ENCODE measurements at regions not wholly inside any gene's neighbourhood (a gene's known extent, or its start where the extent isn't known, plus 50 kb on each side); places are given as distances from the start of the nearest gene placed in this dataset.

DNA sequence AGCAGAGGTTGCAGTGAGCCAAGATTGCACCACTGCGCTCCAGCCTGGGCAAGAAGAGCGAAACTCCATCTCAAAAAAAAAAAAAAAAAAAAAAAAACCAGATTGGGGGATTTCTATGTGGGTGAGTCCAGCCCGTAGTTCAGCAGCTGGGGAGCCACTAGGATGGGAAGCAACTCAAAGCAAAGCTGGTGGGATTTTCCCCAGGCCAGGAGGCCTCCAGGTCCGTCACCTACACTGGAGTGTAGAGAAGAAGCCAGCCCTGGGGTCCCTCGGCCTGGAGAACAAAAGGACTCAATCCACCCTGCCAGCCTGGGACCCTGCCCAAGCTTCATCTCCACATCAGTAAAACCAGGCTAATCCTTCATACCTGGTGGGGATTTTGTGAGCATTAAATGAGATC, 121.3 kb upstream of the CACNA1A start:
- Histone ChIP-seq H3K27ac (ENCODE audit: low read depth, low read length) (no peak overlapping the region), H3K9me3 (ENCODE audit: control insufficient read depth, insufficient read depth, low read length) (0 out of 2 replicates have a peak, but pooled peaks cover 4% of the 10 kb centered on the region), H3K27me3 (ENCODE audit: control insufficient read depth, insufficient read depth, low read length) (peaks cover 3% of the 10 kb centered on the region; the same call in 1 of the 2 replicates), H3K4me3 (ENCODE audit: low read depth, low read length) (no peak overlapping the region), H3K4me1 (ENCODE audit: control insufficient read depth, insufficient read depth, low read length) (peaks cover 33% of the 10 kb centered on the region), H3K9ac (ENCODE audit: low read depth, low read length) (no peak overlapping the region), H3K36me3 (ENCODE audit: control insufficient read depth, insufficient read depth, low read length) (no peaks in the 10 kb centered on the region)

DNA sequence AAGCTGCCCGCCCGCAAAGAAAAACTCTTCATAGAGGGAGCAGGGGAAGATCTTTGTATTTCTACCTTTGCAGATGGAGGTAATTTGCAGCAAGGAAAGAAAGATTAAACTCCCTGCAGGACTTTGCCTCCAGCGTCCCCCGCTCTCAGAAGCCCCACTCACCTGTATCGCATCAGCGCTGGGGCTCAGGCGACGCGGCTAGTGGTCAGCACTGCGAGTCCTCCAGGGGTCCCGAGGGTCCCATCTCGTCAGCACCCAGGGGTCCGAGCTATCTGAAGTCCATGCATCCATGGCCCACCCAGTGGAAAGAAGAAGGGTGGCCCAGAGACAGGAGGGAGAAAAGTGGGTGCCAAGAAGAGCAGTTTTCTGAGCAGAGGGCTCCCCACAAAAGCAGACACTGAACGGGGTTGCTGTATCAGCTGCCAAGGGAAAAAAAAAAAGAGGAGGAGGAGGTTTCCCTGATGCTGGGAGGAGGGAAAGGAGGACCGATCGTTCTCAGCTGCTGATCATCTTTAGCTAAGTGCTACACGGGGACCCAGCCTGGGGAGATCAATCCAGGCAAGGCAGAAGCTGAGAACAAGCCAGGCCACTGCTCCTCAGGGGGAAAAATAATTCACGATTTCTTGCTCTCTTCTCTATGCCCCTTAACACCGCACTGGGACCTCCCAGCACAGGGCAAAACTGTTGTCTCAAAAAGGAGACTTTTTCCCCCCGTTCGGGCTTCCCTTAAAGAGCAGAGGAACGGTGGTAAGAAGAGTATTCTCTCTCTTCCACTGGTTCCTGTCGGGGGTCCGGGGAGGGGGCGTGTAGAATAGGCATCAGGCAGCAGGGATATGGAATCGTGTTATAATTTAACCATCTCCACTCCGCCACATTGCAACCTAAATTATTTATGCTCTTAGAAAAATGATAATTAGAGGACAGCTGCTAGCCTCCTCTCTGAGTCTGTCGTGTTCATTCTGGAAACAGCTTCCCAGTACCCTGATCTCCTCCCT, 117.7 kb upstream of the CACNA1A start:
- no peaks in the 10 kb centered on the region for H3K36me3 ChIP-seq (ENCODE audit: control insufficient read depth, insufficient read depth, low read length)
- no peak overlapping the region; the same call in 1 of the 2 replicates for H3K9ac ChIP-seq (ENCODE audit: low read depth, low read length)
- H3K9me3 ChIP-seq (ENCODE audit: control insufficient read depth, insufficient read depth, low read length) = no peaks in the 10 kb centered on the region
- H3K27ac ChIP-seq (ENCODE audit: low read depth, low read length) = no peak overlapping the region
- H3K4me1 ChIP-seq (ENCODE audit: control insufficient read depth, insufficient read depth, low read length) = peaks cover 43% of the 10 kb centered on the region
- peaks cover 3% of the 10 kb centered on the region; the same call in 1 of the 2 replicates for H3K27me3 ChIP-seq (ENCODE audit: control insufficient read depth, insufficient read depth, low read length)
- H3K4me3 ChIP-seq (ENCODE audit: low read depth, low read length) = no peak overlapping the region; the same call in 1 of the 2 replicates

DNA sequence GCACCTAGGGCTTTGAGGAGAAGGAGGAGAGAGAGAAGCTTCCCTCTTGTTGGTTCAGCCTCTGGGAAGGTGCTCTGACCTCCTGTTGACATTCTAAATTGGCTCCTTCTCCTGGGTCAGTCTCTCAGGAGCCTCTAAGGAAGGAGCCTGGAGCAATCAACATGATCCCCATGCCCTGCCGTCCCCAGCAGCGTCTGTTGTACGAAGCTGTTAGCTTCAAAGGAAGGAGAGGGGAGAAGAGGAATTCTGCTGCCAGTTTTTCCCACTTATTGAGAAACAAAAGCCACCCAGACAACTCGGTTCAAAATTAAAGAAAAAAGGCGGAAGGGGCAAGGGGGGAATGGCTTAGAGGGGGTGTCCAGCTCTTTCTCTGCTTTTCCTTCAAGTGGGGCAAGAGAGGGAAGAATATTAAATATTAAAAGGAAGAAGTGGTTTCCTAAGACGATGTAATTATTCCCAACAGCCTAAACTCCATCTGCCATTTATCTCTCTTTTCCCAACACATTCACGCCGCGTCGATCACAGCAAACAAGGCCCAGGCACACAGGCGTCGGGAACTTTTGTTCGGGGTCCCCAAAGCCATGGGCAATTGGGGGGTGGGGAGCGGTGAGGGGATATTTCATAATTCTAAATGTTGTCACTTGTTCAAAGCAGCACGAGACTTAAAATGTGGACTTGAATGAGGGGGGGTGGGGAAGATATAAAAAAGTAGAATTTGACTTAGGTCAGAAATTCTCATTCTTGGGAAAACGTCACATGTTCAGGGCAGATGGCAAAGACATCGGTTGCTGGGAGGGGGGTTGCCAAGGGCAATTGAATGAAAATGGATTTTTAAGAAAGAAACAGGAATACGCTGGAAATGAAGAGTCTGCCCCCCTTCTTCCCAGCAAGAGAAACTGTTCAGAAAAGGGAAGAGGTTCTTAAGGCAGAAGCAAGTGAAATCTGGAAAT, 116.8 kb upstream of the CACNA1A start:
- Histone ChIP-seq H3K4me3 (ENCODE audit: low read depth, low read length) (no peak overlapping the region; the same call in 1 of the 2 replicates), H3K27me3 (ENCODE audit: control insufficient read depth, insufficient read depth, low read length) (peaks cover 3% of the 10 kb centered on the region; the same call in 1 of the 2 replicates), H3K27ac (ENCODE audit: low read depth, low read length) (peak overlapping the region; percentile 56), H3K36me3 (ENCODE audit: control insufficient read depth, insufficient read depth, low read length) (no peaks in the 10 kb centered on the region), H3K9ac (ENCODE audit: low read depth, low read length) (no peak overlapping the region), H3K9me3 (ENCODE audit: control insufficient read depth, insufficient read depth, low read length) (no peaks in the 10 kb centered on the region), H3K4me1 (ENCODE audit: control insufficient read depth, insufficient read depth, low read length) (peaks cover 43% of the 10 kb centered on the region)

DNA sequence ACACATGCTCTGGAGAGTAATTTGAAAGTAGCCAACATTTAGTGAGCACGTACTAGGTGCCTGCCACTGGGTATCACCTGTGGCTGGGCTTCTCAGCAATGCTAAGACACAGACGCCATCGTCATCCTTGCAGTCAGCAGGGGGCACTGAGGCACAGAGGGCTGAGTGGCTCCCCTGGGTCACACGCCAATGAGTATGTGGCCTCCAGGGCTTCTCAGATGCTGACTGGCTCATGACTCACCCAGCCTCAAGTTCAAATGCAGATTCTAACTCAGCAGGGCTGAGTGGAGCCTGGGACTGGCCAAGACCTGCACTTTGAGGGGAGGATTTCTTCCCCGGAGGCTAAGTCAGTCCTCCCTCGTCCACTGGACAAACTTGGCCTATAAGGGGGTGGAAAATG, 115.1 kb upstream of the CACNA1A start:
- H3K9ac ChIP-seq (ENCODE audit: low read depth, low read length) = no peak overlapping the region
- H3K4me1 ChIP-seq (ENCODE audit: control insufficient read depth, insufficient read depth, low read length) = peaks cover 43% of the 10 kb centered on the region
- H3K27ac ChIP-seq (ENCODE audit: low read depth, low read length) = peak overlapping the region; percentile 73
- no peaks in the 10 kb centered on the region for H3K36me3 ChIP-seq (ENCODE audit: control insufficient read depth, insufficient read depth, low read length)
- H3K9me3 ChIP-seq (ENCODE audit: control insufficient read depth, insufficient read depth, low read length) = no peaks in the 10 kb centered on the region
- H3K4me3 ChIP-seq (ENCODE audit: low read depth, low read length) = no peak overlapping the region
- H3K27me3 ChIP-seq (ENCODE audit: control insufficient read depth, insufficient read depth, low read length) = peaks cover 3% of the 10 kb centered on the region; the same call in 1 of the 2 replicates

DNA sequence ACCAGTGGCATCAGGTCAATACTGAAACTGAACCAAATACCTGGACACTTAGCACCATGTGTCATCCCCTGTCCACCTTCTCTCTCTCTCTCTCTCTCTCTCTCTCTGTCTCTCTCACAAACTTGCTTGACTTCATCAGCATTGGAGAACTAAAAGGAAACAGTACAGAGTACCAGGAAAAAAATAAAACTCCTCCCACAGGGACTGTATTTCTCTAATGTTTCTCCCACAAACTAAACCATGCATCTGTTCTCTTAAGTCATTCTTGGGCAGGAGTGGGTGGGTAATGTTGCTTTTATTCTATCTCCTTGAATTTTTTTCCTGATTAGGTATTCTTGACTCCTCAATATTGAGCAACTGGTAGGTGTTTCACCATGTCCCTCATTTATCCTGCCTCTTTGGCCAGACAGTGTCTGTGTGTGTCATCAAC, 112.9 kb upstream of the CACNA1A start:
- no peak overlapping the region for H3K4me3 ChIP-seq (ENCODE audit: low read depth, low read length)
- H3K9ac ChIP-seq (ENCODE audit: low read depth, low read length) = no peak overlapping the region
- no peak overlapping the region for H3K27ac ChIP-seq (ENCODE audit: low read depth, low read length)
- no peaks in the 10 kb centered on the region for H3K9me3 ChIP-seq (ENCODE audit: control insufficient read depth, insufficient read depth, low read length)
- H3K27me3 ChIP-seq (ENCODE audit: control insufficient read depth, insufficient read depth, low read length) = peaks cover 3% of the 10 kb centered on the region; the same call in 1 of the 2 replicates
- peaks cover 27% of the 10 kb centered on the region for H3K4me1 ChIP-seq (ENCODE audit: control insufficient read depth, insufficient read depth, low read length)
- no peaks in the 10 kb centered on the region for H3K36me3 ChIP-seq (ENCODE audit: control insufficient read depth, insufficient read depth, low read length)

DNA sequence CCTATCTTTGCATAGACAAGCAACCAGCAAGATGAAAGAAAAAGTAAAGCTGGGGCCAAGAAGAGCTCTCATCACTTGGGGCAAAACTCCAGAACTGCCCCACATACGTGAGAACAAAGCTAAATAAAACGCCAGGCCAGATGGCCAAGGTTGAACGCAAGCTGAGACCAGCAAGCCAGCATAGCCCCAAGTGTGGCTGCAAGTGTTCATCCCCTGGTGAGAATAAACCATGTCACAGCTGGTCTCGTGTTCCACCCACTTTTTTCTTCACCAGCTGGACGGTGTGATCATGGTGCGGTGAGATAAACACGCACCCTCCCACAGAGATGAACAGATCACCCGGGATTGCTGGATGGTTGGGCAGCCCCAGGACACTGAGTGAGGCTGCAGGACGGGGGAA, 109.6 kb upstream of the CACNA1A start:
- Histone ChIP-seq H3K4me3 (ENCODE audit: low read depth, low read length) (no peak overlapping the region), H3K4me1 (ENCODE audit: control insufficient read depth, insufficient read depth, low read length) (no peaks in the 10 kb centered on the region), H3K36me3 (ENCODE audit: control insufficient read depth, insufficient read depth, low read length) (no peaks in the 10 kb centered on the region), H3K27ac (ENCODE audit: low read depth, low read length) (no peak overlapping the region), H3K27me3 (ENCODE audit: control insufficient read depth, insufficient read depth, low read length) (no peaks in the 10 kb centered on the region), H3K9me3 (ENCODE audit: control insufficient read depth, insufficient read depth, low read length) (no peaks in the 10 kb centered on the region), H3K9ac (ENCODE audit: low read depth, low read length) (no peak overlapping the region)

DNA sequence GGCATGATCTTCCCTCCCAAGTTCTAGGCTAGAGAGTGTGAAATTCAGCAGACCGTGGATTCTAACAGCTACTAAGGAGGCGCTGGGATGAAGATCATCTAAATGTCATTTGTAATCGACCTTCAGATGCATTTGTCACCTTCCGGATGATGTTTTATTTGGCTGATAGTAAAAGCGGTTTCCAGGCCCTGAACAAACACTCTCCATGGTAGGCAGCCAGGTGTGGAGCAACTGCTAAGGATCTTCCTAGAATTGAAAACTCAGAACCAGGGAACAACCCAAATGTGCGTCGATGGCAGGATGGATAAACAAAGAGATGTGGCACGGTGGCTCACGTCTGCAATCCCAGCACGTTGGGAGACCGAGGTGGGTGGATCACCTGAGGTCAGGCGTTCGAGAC, 107.2 kb upstream of the CACNA1A start:
- H3K9ac ChIP-seq (ENCODE audit: low read depth, low read length) = no peak overlapping the region
- no peak overlapping the region for H3K4me3 ChIP-seq (ENCODE audit: low read depth, low read length)
- no peaks in the 10 kb centered on the region for H3K36me3 ChIP-seq (ENCODE audit: control insufficient read depth, insufficient read depth, low read length)
- no peaks in the 10 kb centered on the region for H3K27me3 ChIP-seq (ENCODE audit: control insufficient read depth, insufficient read depth, low read length)
- peaks cover 5% of the 10 kb centered on the region; the same call in 1 of the 2 replicates for H3K4me1 ChIP-seq (ENCODE audit: control insufficient read depth, insufficient read depth, low read length)
- no peaks in the 10 kb centered on the region for H3K9me3 ChIP-seq (ENCODE audit: control insufficient read depth, insufficient read depth, low read length)
- no peak overlapping the region for H3K27ac ChIP-seq (ENCODE audit: low read depth, low read length)

DNA sequence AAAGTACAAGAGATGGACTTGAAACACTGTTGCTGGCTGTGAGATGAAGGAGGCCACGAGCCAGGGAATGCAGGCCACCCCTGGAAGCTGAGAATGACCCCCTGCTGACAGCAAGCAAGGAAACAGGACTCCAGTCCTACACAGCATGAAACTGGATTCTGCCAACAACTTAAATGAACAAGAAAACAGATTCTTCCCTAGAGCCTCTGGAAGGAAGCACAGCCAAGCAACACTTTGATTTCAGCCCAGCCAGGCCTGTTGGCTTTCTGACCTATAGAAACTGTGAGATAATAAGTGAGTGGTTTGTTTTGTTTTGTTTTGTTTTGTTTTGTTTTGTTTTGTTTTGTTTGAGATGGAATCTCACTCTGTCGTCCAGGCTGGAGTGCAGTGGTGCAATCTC, 105.3 kb upstream of the CACNA1A start:
- H3K27ac ChIP-seq (ENCODE audit: low read depth, low read length) = no peak overlapping the region
- H3K36me3 ChIP-seq (ENCODE audit: control insufficient read depth, insufficient read depth, low read length) = no peaks in the 10 kb centered on the region
- no peak overlapping the region for H3K4me3 ChIP-seq (ENCODE audit: low read depth, low read length)
- no peaks in the 10 kb centered on the region for H3K27me3 ChIP-seq (ENCODE audit: control insufficient read depth, insufficient read depth, low read length)
- no peaks in the 10 kb centered on the region for H3K9me3 ChIP-seq (ENCODE audit: control insufficient read depth, insufficient read depth, low read length)
- peaks cover 5% of the 10 kb centered on the region; the same call in 1 of the 2 replicates for H3K4me1 ChIP-seq (ENCODE audit: control insufficient read depth, insufficient read depth, low read length)
- no peak overlapping the region for H3K9ac ChIP-seq (ENCODE audit: low read depth, low read length)

DNA sequence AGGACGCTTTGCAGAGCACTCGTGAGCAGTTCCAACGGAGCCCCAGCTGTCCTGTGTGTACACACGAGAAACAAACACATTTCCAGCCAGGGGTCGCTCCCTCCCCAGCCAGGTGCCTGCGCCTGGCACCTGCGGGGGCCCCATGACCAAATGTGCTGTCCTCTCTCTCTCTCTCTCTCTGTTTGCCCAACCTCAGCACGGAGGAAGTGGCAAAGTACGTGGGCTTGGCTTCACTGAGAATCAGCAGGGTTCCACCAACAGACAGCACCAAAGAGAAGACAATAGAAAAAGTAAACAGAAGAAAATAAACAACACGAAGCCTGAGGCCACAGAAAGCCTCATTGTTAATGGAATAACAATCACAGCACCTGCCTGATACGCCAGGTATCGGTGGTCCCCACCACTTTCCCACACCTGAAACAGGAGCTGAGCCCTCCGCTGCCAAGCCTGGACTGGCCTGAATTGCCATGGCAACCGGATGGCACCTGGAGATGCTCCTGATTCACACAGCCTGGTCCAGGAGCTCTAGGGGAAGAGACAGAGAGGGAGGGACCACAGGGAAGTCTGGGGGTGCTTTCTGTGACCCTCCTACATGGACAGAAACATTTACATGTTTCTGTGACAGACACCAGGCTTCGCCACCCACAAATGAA, 103.9 kb upstream of the CACNA1A start:
- no peak overlapping the region for H3K9ac ChIP-seq (ENCODE audit: low read depth, low read length)
- no peaks in the 10 kb centered on the region for H3K9me3 ChIP-seq (ENCODE audit: control insufficient read depth, insufficient read depth, low read length)
- no peaks in the 10 kb centered on the region for H3K36me3 ChIP-seq (ENCODE audit: control insufficient read depth, insufficient read depth, low read length)
- no peak overlapping the region for H3K4me3 ChIP-seq (ENCODE audit: low read depth, low read length)
- peaks cover 5% of the 10 kb centered on the region; the same call in 1 of the 2 replicates for H3K4me1 ChIP-seq (ENCODE audit: control insufficient read depth, insufficient read depth, low read length)
- H3K27me3 ChIP-seq (ENCODE audit: control insufficient read depth, insufficient read depth, low read length) = no peaks in the 10 kb centered on the region
- H3K27ac ChIP-seq (ENCODE audit: low read depth, low read length) = no peak overlapping the region

DNA sequence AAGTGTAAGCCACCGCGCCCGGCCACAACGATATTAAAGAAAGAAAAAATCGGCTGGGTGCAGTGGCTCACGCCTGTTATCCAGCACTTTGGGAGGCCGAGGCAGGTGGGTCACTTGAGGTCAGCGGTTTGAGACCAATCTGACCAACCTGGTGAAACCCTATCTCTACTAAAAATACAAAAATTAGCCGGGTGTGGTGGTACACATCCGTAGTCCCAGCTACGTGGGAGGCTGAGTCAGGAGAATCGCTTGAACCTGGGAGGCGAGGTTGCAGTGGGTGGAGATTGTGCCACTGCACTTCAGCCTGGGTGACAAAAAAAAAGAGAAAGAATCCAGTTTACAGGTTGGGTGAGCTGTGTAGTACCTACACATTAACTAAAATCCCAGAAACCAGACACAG, 99.9 kb upstream of the CACNA1A start:
- Histone ChIP-seq H3K9ac (ENCODE audit: low read depth, low read length) (no peak overlapping the region), H3K27me3 (ENCODE audit: control insufficient read depth, insufficient read depth, low read length) (no peaks in the 10 kb centered on the region), H3K4me1 (ENCODE audit: control insufficient read depth, insufficient read depth, low read length) (peaks cover 5% of the 10 kb centered on the region; the same call in 1 of the 2 replicates), H3K27ac (ENCODE audit: low read depth, low read length) (no peak overlapping the region), H3K4me3 (ENCODE audit: low read depth, low read length) (no peak overlapping the region), H3K9me3 (ENCODE audit: control insufficient read depth, insufficient read depth, low read length) (no peaks in the 10 kb centered on the region), H3K36me3 (ENCODE audit: control insufficient read depth, insufficient read depth, low read length) (no peaks in the 10 kb centered on the region)

Measured in HUES48 (cell line).